PC-9 (cell line): ENCODE measurements at regions not wholly inside any gene's neighbourhood (a gene's known extent, or its start where the extent isn't known, plus 50 kb on each side); places are given as distances from the start of the nearest gene placed in this dataset.
A peak's percentile ranks its signal among the peaks of the same experiment; 100 is the strongest.
"Not testable (repeated sequence)": the region's sequence is repeated elsewhere in the genome, so short reads cannot be mapped to it uniquely, and the experiment has no call there.

Source experiments
- BruUV-seq: library from RNA; stranded (reverse); fragments of 400-500 nt; replicated peaks from 2 replicates; lab custom pipeline; 2021; lab: Mats Ljungman, UMichigan
- CTCF ChIA-PET: fragments of 300-600 bp; sonication (Branson Sonifier 250); formaldehyde crosslinking; loops from one replicate; lab custom pipeline; 2022; ENCODE audit warnings: antibody characterized with exemption; lab: Charles Lee
- POLR2A ChIA-PET: fragments of 300-600 bp; sonication (Branson Sonifier 250); formaldehyde crosslinking; loops from one replicate; lab custom pipeline; 2022; ENCODE audit warnings: antibody characterized with exemption; ENCODE audit not compliant: unreplicated experiment; lab: Charles Lee
- DNase-seq, 2 experiments: peaks; one replicate each; pipeline versions ENCODE4 v3.0.0 to v3.0.0-alpha.2; 2015 to 2022; ENCODE audit warnings: mixed read lengths in 1 of 2
- H2AFZ ChIP-seq: fragments of 200-600 bp; sonication (generic); 2 replicates; pipeline ENCODE4 v1.8.1; 2017; ENCODE audit warnings: antibody characterized with exemption
- H3F3A ChIP-seq: fragments of 200-600 bp; sonication (generic); 2 replicates; pipeline ENCODE4 v1.8.1; 2017; ENCODE audit warnings: antibody characterized with exemption, mild to moderate bottlenecking, low read depth; ENCODE audit not compliant: insufficient read depth
- H3K27ac ChIP-seq: fragments of 200-600 bp; sonication (generic); 2 replicates; pipeline ENCODE4 v1.6.1; 2016; ENCODE audit warnings: mixed run types
- H3K27me3 ChIP-seq: fragments of 200-600 bp; sonication (generic); 2 replicates; pipeline ENCODE4 v1.6.1; 2016; ENCODE audit warnings: low read depth, mixed run types; ENCODE audit not compliant: insufficient read depth
- H3K36me3 ChIP-seq: fragments of 200-600 bp; sonication (generic); 2 replicates; pipeline ENCODE4 v1.6.1; 2016; ENCODE audit warnings: low read depth, mixed run types
- H3K4me1 ChIP-seq: fragments of 200-600 bp; sonication (generic); replicated peaks from 2 replicates; pipeline ENCODE4 v1.6.1; 2016; ENCODE audit warnings: mixed run types; ENCODE audit not compliant: insufficient read depth
- H3K4me2 ChIP-seq: fragments of 200-600 bp; sonication (generic); 2 replicates; pipeline ENCODE4 v1.6.1; 2017; ENCODE audit warnings: mixed run types
- H3K4me3 ChIP-seq: fragments of 200-600 bp; sonication (generic); 2 replicates; pipeline ENCODE4 v1.6.1; 2016; ENCODE audit warnings: mixed run types
- H3K79me2 ChIP-seq: fragments of 200-600 bp; sonication (generic); 2 replicates; pipeline ENCODE4 v1.6.1; 2017; ENCODE audit warnings: low read depth, mixed run types
- H3K9me2 ChIP-seq: fragments of 200-600 bp; sonication (generic); 2 replicates; pipeline ENCODE4 v1.8.1; 2017; ENCODE audit warnings: mild to moderate bottlenecking; ENCODE audit not compliant: insufficient read depth
- H3K9me3 ChIP-seq: fragments of 200-600 bp; sonication (generic); 2 replicates; pipeline ENCODE4 v1.8.1; 2016; ENCODE audit warnings: low read depth; ENCODE audit not compliant: insufficient read depth
- H4K20me1 ChIP-seq: fragments of 200-600 bp; sonication (generic); 2 replicates; pipeline ENCODE4 v1.8.1; 2017; ENCODE audit not compliant: insufficient read depth
- EZH2 ChIP-seq: fragments of 200-600 bp; sonication (generic); IDR thresholded peaks from 2 replicates; pipeline ENCODE4 v1.8.0; 2017; ENCODE audit warnings: antibody characterized with exemption, low read depth
- intact Hi-C: fragments of 100-400 bp; cut with micrococcal nuclease; formaldehyde crosslinking; loops from one replicate; pipeline ENCODE4 v1.10.0; 2022; ENCODE audit not compliant: unreplicated experiment
- TF ChIP-seq, protein P1 (sequence below): fragments of 200-600 bp; sonication (generic); conservative IDR thresholded peaks from 2 replicates; pipeline ENCODE4 v1.6.1; 2017; ENCODE audit warnings: mixed run types, antibody characterized with exemption, mild to moderate bottlenecking, moderate library complexity

DNA sequence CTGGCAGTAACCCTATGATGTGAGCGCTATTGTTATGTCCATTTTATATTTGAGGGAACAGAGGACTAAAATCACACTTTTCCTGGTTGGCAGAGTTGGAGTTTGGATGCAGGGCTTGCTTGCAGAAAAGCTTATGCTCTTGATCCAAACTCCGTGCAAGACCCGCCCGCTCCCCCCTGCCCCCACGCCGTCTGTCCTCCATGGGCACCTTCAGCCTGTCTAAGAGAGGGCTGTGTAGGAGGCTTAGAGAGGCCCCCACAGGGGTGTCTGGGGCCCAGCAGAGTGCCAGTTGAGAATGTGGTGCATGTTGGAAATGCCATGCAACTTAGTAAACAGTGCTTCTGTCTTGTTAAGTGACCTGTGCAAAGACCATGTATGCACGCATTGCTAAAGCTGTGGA, 170.5 kb upstream of the NPY start:
- 0 out of 2 replicates have a peak, but pooled peaks cover 6% of the 10 kb centered on the region for H3K9me2 ChIP-seq
- no peak overlapping the region for H3K4me3 ChIP-seq
- no peaks in the 10 kb centered on the region for H3K79me2 ChIP-seq
- H3F3A ChIP-seq: no peaks in the 10 kb centered on the region
- no peak for DNase-seq
- no peak overlapping the region for H3K4me2 ChIP-seq
- H3K9me3 ChIP-seq: no peaks in the 10 kb centered on the region
- no peaks in the 10 kb centered on the region for H3K27me3 ChIP-seq
- H3K4me1 ChIP-seq: peaks cover 10% of the 10 kb centered on the region
- H3K36me3 ChIP-seq: no peaks in the 10 kb centered on the region
- BruUV-seq: no TSS peak
- no peak overlapping the region for H3K27ac ChIP-seq
- intact Hi-C loops: no loop called here
- H4K20me1 ChIP-seq: no peaks in the 10 kb centered on the region
- no peak overlapping the region for H2AFZ ChIP-seq
- ChIA-PET CTCF (no interaction called here), POLR2A (no interaction called here)
- TF ChIP-seq, protein P1, sequence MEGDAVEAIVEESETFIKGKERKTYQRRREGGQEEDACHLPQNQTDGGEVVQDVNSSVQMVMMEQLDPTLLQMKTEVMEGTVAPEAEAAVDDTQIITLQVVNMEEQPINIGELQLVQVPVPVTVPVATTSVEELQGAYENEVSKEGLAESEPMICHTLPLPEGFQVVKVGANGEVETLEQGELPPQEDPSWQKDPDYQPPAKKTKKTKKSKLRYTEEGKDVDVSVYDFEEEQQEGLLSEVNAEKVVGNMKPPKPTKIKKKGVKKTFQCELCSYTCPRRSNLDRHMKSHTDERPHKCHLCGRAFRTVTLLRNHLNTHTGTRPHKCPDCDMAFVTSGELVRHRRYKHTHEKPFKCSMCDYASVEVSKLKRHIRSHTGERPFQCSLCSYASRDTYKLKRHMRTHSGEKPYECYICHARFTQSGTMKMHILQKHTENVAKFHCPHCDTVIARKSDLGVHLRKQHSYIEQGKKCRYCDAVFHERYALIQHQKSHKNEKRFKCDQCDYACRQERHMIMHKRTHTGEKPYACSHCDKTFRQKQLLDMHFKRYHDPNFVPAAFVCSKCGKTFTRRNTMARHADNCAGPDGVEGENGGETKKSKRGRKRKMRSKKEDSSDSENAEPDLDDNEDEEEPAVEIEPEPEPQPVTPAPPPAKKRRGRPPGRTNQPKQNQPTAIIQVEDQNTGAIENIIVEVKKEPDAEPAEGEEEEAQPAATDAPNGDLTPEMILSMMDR: no peak
- no peak for TF ChIP-seq EZH2

DNA sequence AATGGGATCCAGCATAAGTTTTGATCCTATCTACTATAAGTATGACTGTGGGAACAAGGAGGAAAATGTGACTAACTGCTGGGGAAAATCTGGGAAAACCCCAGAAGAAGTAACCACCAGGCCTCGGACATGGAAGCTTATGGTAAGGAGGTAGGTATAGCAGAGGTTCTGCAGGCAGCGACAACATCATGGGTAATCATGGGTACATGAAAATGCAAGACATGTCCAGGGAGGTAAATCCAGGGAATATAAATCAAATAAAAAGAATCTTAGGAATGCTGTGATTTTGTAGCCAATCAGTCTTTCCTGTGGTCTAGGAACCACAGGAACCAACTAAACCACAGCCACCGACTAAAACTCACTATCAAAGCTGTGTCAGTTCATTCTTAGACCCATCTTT, 168.3 kb upstream of the NPY start:
- POLR2A ChIA-PET: no interaction called here
- Histone ChIP-seq H3K27ac (no peak overlapping the region), H3K36me3 (no peaks in the 10 kb centered on the region), H3K79me2 (no peaks in the 10 kb centered on the region), H3F3A (no peaks in the 10 kb centered on the region), H3K4me3 (no peak overlapping the region), H3K9me2 (0 out of 2 replicates have a peak, but pooled peaks cover 6% of the 10 kb centered on the region), H3K27me3 (no peaks in the 10 kb centered on the region), H3K4me2 (no peak overlapping the region), H3K9me3 (no peaks in the 10 kb centered on the region), H3K4me1 (peaks cover 10% of the 10 kb centered on the region), H2AFZ (no peak overlapping the region), H4K20me1 (no peaks in the 10 kb centered on the region)
- BruUV-seq: no TSS peak
- CTCF ChIA-PET: no interaction called here
- intact Hi-C loops: no loop called here
- TF ChIP-seq EZH2: no peak
- TF ChIP-seq, protein P1: no peak
- no peak for DNase-seq

DNA sequence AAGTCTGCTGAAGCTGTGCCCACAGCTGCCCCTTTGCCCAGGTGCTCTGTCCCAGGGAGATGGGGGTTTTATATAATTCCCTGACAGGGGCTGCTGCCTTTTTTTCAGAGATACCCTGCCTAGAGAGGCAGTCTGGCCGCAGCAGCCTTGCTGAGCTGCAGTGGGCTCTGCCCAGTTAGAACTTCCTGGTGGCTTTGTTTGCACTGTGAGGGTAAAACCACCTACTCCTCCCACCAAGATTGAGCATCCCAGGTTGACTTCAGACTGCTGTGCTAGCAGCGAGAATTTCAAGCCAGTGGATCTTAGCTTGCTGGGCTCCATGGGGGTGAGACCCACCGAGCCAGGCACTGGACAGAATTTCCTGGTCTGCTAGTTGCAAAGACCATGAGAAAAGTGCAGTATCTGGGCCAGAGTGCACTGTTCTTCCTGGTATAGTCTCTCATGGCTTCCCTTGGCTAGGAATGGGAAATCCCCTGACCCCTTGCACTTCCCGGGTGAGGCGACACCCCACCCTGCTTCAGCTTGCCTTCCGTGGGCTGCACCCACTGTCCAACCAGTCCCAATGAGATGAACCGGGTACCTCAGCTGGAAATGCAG, 166.0 kb upstream of the NPY start:
- H3K27me3 ChIP-seq, BruUV-seq, H3K36me3 ChIP-seq, DNase-seq, CTCF ChIA-PET, H3K79me2 ChIP-seq, H4K20me1 ChIP-seq, H3K9me2 ChIP-seq, H3K4me1 ChIP-seq, intact Hi-C loops, H3K27ac ChIP-seq, H3K9me3 ChIP-seq, H3F3A ChIP-seq, H3K4me3 ChIP-seq: not testable (repeated sequence)
- H3K4me2 ChIP-seq: peak overlapping the region; percentile 13
- peak overlapping the region; percentile 13; the same call in 1 of the 2 replicates for H2AFZ ChIP-seq
- POLR2A ChIA-PET: interaction anchor here (0.6 kb wide), 1 partner anchor 25 kb away, joined by 3 read pairs; no protein-coding TSS in a partner anchor

DNA sequence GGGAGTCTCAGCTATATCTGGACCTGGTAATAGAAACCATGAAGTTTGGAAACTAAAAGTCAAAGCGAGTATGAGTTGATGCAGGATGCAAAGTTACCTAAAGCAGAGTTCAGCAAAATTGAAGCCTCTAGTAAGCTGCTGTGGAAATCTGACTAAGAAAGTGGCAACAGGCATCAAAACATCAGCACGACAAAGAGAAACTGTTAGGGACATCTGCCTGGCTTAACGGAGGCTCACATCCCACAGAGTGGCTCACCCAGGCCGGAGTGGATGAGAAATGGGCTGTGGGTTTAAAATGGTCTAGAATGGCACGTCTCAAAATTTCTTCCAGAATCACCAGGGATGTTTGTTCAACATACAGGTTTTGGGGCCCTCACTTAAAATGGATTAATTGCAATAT, 164.1 kb upstream of the NPY start:
- no peak for DNase-seq
- TF ChIP-seq, protein P1: no peak
- TF ChIP-seq EZH2: no peak
- 0 out of 2 replicates have a peak, but pooled peaks cover 4% of the 10 kb centered on the region for H3K9me2 ChIP-seq
- no peaks in the 10 kb centered on the region for H3K79me2 ChIP-seq
- H3F3A ChIP-seq: no peaks in the 10 kb centered on the region
- POLR2A ChIA-PET: no interaction called here
- peaks cover 10% of the 10 kb centered on the region for H3K4me1 ChIP-seq
- CTCF ChIA-PET: no interaction called here
- no peak overlapping the region for H2AFZ ChIP-seq
- H3K27me3 ChIP-seq: no peaks in the 10 kb centered on the region
- H3K36me3 ChIP-seq: no peaks in the 10 kb centered on the region
- intact Hi-C loops: no loop called here
- no peak overlapping the region for H3K4me2 ChIP-seq
- no peaks in the 10 kb centered on the region for H4K20me1 ChIP-seq
- no peak overlapping the region for H3K27ac ChIP-seq
- no TSS peak for BruUV-seq
- H3K9me3 ChIP-seq: no peaks in the 10 kb centered on the region
- H3K4me3 ChIP-seq: no peak overlapping the region
